Astrocyte (in vitro differentiated cells and primary cell): ENCODE measurements at regions not wholly inside any gene's neighbourhood (a gene's known extent, or its start where the extent isn't known, plus 50 kb on each side); places are given as distances from the start of the nearest gene placed in this dataset.

Source experiments
- DNase-seq: peaks from one replicate; pipeline ENCODE4 v3.0.0-alpha.2; 2010; ENCODE audit warnings: low read depth
- FAIRE-seq: peaks from 2 replicates; lab custom pipeline; 2011; peaks lifted over from hg19 to GRCh38; lab: Jason Lieb, UNC
- H2AFZ ChIP-seq: 2 replicates; pipeline ENCODE4 v1.6.0; 2012; ENCODE audit warnings: low read depth, low read length, inconsistent platforms
- H3K27ac ChIP-seq: 2 replicates; pipeline ENCODE4 v1.5.1; 2011; ENCODE audit warnings: low read depth, low read length, inconsistent platforms
- H3K27me3 ChIP-seq: 2 replicates; pipeline ENCODE4 v1.6.0; 2011; ENCODE audit warnings: low read length, inconsistent platforms; ENCODE audit not compliant: insufficient read depth
- H3K36me3 ChIP-seq: 2 replicates; pipeline ENCODE4 v1.5.1; 2011; ENCODE audit warnings: low read length, inconsistent platforms; ENCODE audit not compliant: insufficient read depth
- H3K4me1 ChIP-seq: 2 replicates; pipeline ENCODE4 v1.5.1; 2011; ENCODE audit warnings: low read length, inconsistent platforms; ENCODE audit not compliant: insufficient read depth
- H3K4me2 ChIP-seq: 2 replicates; pipeline ENCODE4 v1.6.0; 2012; ENCODE audit warnings: low read length, inconsistent platforms
- H3K4me3 ChIP-seq: 2 replicates; pipeline ENCODE4 v1.5.1; 2011; ENCODE audit warnings: low read depth, mild to moderate bottlenecking, low read length, inconsistent platforms; ENCODE audit not compliant: insufficient read depth
- H3K79me2 ChIP-seq: 2 replicates; pipeline ENCODE4 v1.6.0; 2012; ENCODE audit warnings: mild to moderate bottlenecking, low read length, inconsistent platforms; ENCODE audit not compliant: insufficient read depth
- H3K9ac ChIP-seq: 2 replicates; pipeline ENCODE4 v1.6.0; 2012; ENCODE audit warnings: mild to moderate bottlenecking, low read length, inconsistent platforms
- H3K9me3 ChIP-seq: 2 replicates; pipeline ENCODE4 v1.5.1; 2012; ENCODE audit warnings: low read depth, mild to moderate bottlenecking, low read length, inconsistent platforms; ENCODE audit not compliant: insufficient read depth
- H4K20me1 ChIP-seq: 2 replicates; pipeline ENCODE4 v1.6.0; 2012; ENCODE audit warnings: low read length, inconsistent platforms; ENCODE audit not compliant: insufficient read depth
- H3K27ac Mint-ChIP-seq: one replicate; pipeline ENCODE4 v1.8.0; 2021; ENCODE audit warnings: mild to moderate bottlenecking, mixed read lengths; ENCODE audit not compliant: unreplicated experiment
- H3K27me3 Mint-ChIP-seq: one replicate; pipeline ENCODE4 v1.8.0; 2021; ENCODE audit warnings: low read depth, mixed read lengths; ENCODE audit not compliant: unreplicated experiment
- H3K36me3 Mint-ChIP-seq: one replicate; pipeline ENCODE4 v1.8.0; 2021; ENCODE audit warnings: low read depth, mixed read lengths; ENCODE audit not compliant: unreplicated experiment
- H3K4me1 Mint-ChIP-seq: one replicate; pipeline ENCODE4 v1.8.0; 2021; ENCODE audit warnings: low read depth, mixed read lengths; ENCODE audit not compliant: unreplicated experiment
- H3K4me3 Mint-ChIP-seq: one replicate; pipeline ENCODE4 v1.8.0; 2021; ENCODE audit warnings: mild to moderate bottlenecking, moderate library complexity, mixed read lengths; ENCODE audit not compliant: unreplicated experiment
- H3K9me3 Mint-ChIP-seq: one replicate; pipeline ENCODE4 v1.8.0; 2021; ENCODE audit warnings: mild to moderate bottlenecking, mixed read lengths; ENCODE audit not compliant: unreplicated experiment
- EZH2 ChIP-seq: IDR thresholded peaks from 2 replicates; pipeline ENCODE4 v1.6.1; 2012; ENCODE audit warnings: mild to moderate bottlenecking, low read length, inconsistent platforms; ENCODE audit not compliant: insufficient read depth
- TF ChIP-seq, protein P1 (sequence below): IDR thresholded peaks from 2 replicates; pipeline ENCODE4 v1.5.1; 2011; ENCODE audit warnings: low read depth, mild to moderate bottlenecking, inconsistent platforms, low read length, moderate library complexity; ENCODE audit not compliant: insufficient read depth

- Mint-ChIP-seq H3K4me3 (no peak overlapping the region), H3K4me1 (no peaks in the 10 kb centered on the region), H3K9me3 (no peaks in the 10 kb centered on the region), H3K27me3 (no peaks in the 10 kb centered on the region), H3K36me3 (peaks cover 16% of the 10 kb centered on the region), H3K27ac (no peak overlapping the region)
- H4K20me1 ChIP-seq, result peaks cover 3% of the 10 kb centered on the region
- H3K4me2 ChIP-seq, result no peak overlapping the region
- H3K4me1 ChIP-seq, result no peaks in the 10 kb centered on the region
- H3K4me3 ChIP-seq, result no peak overlapping the region
- no peak for DNase-seq
- no peaks in the 10 kb centered on the region for H3K27me3 ChIP-seq
- TF ChIP-seq EZH2, result no peak
- TF ChIP-seq, protein P1, sequence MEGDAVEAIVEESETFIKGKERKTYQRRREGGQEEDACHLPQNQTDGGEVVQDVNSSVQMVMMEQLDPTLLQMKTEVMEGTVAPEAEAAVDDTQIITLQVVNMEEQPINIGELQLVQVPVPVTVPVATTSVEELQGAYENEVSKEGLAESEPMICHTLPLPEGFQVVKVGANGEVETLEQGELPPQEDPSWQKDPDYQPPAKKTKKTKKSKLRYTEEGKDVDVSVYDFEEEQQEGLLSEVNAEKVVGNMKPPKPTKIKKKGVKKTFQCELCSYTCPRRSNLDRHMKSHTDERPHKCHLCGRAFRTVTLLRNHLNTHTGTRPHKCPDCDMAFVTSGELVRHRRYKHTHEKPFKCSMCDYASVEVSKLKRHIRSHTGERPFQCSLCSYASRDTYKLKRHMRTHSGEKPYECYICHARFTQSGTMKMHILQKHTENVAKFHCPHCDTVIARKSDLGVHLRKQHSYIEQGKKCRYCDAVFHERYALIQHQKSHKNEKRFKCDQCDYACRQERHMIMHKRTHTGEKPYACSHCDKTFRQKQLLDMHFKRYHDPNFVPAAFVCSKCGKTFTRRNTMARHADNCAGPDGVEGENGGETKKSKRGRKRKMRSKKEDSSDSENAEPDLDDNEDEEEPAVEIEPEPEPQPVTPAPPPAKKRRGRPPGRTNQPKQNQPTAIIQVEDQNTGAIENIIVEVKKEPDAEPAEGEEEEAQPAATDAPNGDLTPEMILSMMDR, result no peak
- no peak overlapping the region for H3K27ac ChIP-seq
- FAIRE-seq, result no peak
- H3K9me3 ChIP-seq, result peaks cover 3% of the 10 kb centered on the region
- no peaks in the 10 kb centered on the region for H3K36me3 ChIP-seq
- H2AFZ ChIP-seq, result no peak overlapping the region
- no peaks in the 10 kb centered on the region for H3K79me2 ChIP-seq
- no peak overlapping the region for H3K9ac ChIP-seq
These were observed 364.4 kb downstream of the SEC14L1 start for GRCh38 chr17:77505181-77505639.

- Mint-ChIP-seq H3K27ac (no peak overlapping the region), H3K4me1 (no peaks in the 10 kb centered on the region), H3K4me3 (no peak overlapping the region), H3K9me3 (peaks cover 5% of the 10 kb centered on the region), H3K27me3 (no peaks in the 10 kb centered on the region), H3K36me3 (peaks cover 10% of the 10 kb centered on the region)
- Histone ChIP-seq H3K27ac (no peak overlapping the region), H2AFZ (no peak overlapping the region), H3K36me3 (no peaks in the 10 kb centered on the region), H3K9me3 (peaks cover 3% of the 10 kb centered on the region), H3K9ac (no peak overlapping the region), H3K4me2 (no peak overlapping the region), H3K4me1 (no peaks in the 10 kb centered on the region), H4K20me1 (no peaks in the 10 kb centered on the region), H3K27me3 (no peaks in the 10 kb centered on the region), H3K4me3 (no peak overlapping the region), H3K79me2 (no peaks in the 10 kb centered on the region)
- DNase-seq (no peak), FAIRE-seq (no peak)
- TF ChIP-seq, protein P1, result no peak
- no peak for TF ChIP-seq EZH2
These were observed 365.7 kb downstream of the SEC14L1 start for GRCh38 chr17:77506371-77506991.
